Fibroblast of villous mesenchyme (primary cell): ENCODE measurements at regions not wholly inside any gene's neighbourhood (a gene's known extent, or its start where the extent isn't known, plus 50 kb on each side); places are given as distances from the start of the nearest gene placed in this dataset.

Experiments used
- DNase-seq: peaks from one replicate; pipeline ENCODE4 v3.0.0-alpha.2; 2010; ENCODE audit warnings: low read depth
- H3K4me3 ChIP-seq: 2 replicates; pipeline ENCODE4 v1.5.1; 2011; ENCODE audit warnings: low read depth, mild to moderate bottlenecking, low read length
- TF ChIP-seq, protein P1 (sequence below): IDR thresholded peaks from 2 replicates; pipeline ENCODE4 v1.5.1; 2012; ENCODE audit warnings: low read depth, mild to moderate bottlenecking, low read length; ENCODE audit not compliant: insufficient read depth

GRCh38 chr20:22093122-22093521 lies 387.7 kb downstream of the PAX1 start:
- TF ChIP-seq, protein P1, sequence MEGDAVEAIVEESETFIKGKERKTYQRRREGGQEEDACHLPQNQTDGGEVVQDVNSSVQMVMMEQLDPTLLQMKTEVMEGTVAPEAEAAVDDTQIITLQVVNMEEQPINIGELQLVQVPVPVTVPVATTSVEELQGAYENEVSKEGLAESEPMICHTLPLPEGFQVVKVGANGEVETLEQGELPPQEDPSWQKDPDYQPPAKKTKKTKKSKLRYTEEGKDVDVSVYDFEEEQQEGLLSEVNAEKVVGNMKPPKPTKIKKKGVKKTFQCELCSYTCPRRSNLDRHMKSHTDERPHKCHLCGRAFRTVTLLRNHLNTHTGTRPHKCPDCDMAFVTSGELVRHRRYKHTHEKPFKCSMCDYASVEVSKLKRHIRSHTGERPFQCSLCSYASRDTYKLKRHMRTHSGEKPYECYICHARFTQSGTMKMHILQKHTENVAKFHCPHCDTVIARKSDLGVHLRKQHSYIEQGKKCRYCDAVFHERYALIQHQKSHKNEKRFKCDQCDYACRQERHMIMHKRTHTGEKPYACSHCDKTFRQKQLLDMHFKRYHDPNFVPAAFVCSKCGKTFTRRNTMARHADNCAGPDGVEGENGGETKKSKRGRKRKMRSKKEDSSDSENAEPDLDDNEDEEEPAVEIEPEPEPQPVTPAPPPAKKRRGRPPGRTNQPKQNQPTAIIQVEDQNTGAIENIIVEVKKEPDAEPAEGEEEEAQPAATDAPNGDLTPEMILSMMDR, result no peak
- no peak for DNase-seq

GRCh38 chr20:22088882-22089281 lies 383.4 kb downstream of the PAX1 start:
- H3K4me3 ChIP-seq, result no peak overlapping the region
- TF ChIP-seq, protein P1, result no peak
- DNase-seq, result no peak

More at GRCh38 chr20:22093122-22093521, 387.7 kb downstream of the PAX1 start:
- H3K4me3 ChIP-seq, result no peak overlapping the region

GRCh38 chr20:22080985-22081384 lies 375.5 kb downstream of the PAX1 start:
- H3K4me3 ChIP-seq, result no peak overlapping the region
- TF ChIP-seq, protein P1, result no peak
- DNase-seq, result no peak

- TF ChIP-seq, protein P1, result no peak
- no peak for DNase-seq
- H3K4me3 ChIP-seq, result no peak overlapping the region
Measured at GRCh38 chr20:22074635-22075034, 369.2 kb downstream of the PAX1 start.

DNA sequence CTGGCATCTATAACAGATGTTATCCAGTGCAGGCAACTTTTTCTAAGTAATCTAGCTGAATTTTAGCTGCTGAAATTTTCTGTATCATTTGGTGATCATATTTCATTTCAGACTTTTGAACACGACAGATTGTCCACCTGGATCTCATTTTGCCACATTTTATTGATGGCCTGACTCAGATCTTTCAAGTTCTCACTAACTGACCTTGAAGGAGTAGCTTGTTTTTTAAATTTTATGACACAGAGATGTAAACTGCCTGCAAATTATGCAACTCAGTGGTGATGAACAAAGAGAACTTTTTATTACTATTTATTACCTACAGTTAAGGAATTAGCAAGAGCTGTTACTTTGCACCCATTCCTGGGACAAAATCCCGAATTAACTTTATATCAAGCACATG lies 366.4 kb downstream of the PAX1 start:
- no peak for DNase-seq
- H3K4me3 ChIP-seq, result no peak overlapping the region
- TF ChIP-seq, protein P1, result no peak

GRCh38 chr20:22070610-22071058 lies 365.2 kb downstream of the PAX1 start:
- no peak for DNase-seq
- TF ChIP-seq, protein P1, result no peak
- no peak overlapping the region for H3K4me3 ChIP-seq

DNA sequence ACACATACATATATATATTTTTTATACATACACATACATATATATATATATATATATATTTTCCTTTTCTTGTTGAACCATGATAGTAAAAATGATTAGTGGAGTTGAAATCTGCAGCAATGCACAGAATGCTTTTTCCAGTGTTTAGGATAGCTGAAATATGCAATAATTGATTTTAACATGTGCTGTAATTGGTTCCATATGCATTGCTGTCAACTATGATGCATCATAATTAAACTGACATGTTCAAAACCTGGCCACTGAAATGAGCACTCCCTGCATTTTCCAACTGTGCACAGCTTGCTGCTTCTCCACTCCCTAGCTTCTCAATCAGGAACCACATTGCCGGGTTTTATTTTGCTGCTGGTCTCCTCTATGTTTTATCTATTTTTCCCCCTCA lies 358.3 kb downstream of the PAX1 start:
- DNase-seq, result no peak
- TF ChIP-seq, protein P1, result no peak
- H3K4me3 ChIP-seq, result no peak overlapping the region
